ENCODE measurements at regions not wholly inside any gene's neighbourhood (a gene's known extent, or its start where the extent isn't known, plus 50 kb on each side); places are given as distances from the start of the nearest gene placed in this dataset.

- TF ChIP-seq POLR2A (IDR thresholded peaks at IDR 0.05), result no peak
- TF ChIP-seq, protein P1, sequence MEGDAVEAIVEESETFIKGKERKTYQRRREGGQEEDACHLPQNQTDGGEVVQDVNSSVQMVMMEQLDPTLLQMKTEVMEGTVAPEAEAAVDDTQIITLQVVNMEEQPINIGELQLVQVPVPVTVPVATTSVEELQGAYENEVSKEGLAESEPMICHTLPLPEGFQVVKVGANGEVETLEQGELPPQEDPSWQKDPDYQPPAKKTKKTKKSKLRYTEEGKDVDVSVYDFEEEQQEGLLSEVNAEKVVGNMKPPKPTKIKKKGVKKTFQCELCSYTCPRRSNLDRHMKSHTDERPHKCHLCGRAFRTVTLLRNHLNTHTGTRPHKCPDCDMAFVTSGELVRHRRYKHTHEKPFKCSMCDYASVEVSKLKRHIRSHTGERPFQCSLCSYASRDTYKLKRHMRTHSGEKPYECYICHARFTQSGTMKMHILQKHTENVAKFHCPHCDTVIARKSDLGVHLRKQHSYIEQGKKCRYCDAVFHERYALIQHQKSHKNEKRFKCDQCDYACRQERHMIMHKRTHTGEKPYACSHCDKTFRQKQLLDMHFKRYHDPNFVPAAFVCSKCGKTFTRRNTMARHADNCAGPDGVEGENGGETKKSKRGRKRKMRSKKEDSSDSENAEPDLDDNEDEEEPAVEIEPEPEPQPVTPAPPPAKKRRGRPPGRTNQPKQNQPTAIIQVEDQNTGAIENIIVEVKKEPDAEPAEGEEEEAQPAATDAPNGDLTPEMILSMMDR (IDR thresholded peaks at IDR 0.05), result no peak
- H3K36me3 ChIP-seq (replicated peaks in 1 of 2; ENCODE audit: insufficient read depth in 1 of 2, low read depth in 2 of 2), result no peaks in the 10 kb centered on the region
- intact Hi-C loops (cut with DNase I), result no loop called here
- no peaks in the 10 kb centered on the region for H3K9me3 ChIP-seq
- H3K4me1 ChIP-seq, result no peaks in the 10 kb centered on the region
- DNase-seq (no peak), ATAC-seq (no peak)
- H3K27ac ChIP-seq, result no peak overlapping the region
- no peak overlapping the region for H3K4me3 ChIP-seq
- no peaks in the 10 kb centered on the region for H3K27me3 ChIP-seq
These were observed 120.3 kb upstream of the ATP1A1 start for GRCh38 chr1:116252785-116253184.

GRCh38 chr1:116253566-116254382 lies 119.3 kb upstream of the ATP1A1 start:
- DNase-seq (no peak), ATAC-seq (no peak)
- H3K27me3 ChIP-seq, result no peaks in the 10 kb centered on the region
- no peak for TF ChIP-seq POLR2A (IDR thresholded peaks at IDR 0.05)
- intact Hi-C loops (cut with DNase I), result no loop called here
- no peaks in the 10 kb centered on the region for H3K36me3 ChIP-seq (replicated peaks in 1 of 2; ENCODE audit: insufficient read depth in 1 of 2, low read depth in 2 of 2)
- no peak overlapping the region for H3K4me3 ChIP-seq
- H3K9me3 ChIP-seq, result no peaks in the 10 kb centered on the region
- H3K4me1 ChIP-seq, result no peaks in the 10 kb centered on the region
- no peak overlapping the region for H3K27ac ChIP-seq
- 91 to 96% methylated on average over 5 of the region's 5 CpGs for WGBS, 2 donors

GRCh38 chr1:116254776-116255175 lies 118.3 kb upstream of the ATP1A1 start:
- H3K27ac ChIP-seq, result no peak overlapping the region
- DNase-seq (no peak), ATAC-seq (no peak)
- H3K27me3 ChIP-seq, result no peaks in the 10 kb centered on the region
- no peaks in the 10 kb centered on the region for H3K36me3 ChIP-seq (replicated peaks in 1 of 2; ENCODE audit: insufficient read depth in 1 of 2, low read depth in 2 of 2)
- no peaks in the 10 kb centered on the region for H3K9me3 ChIP-seq
- H3K4me1 ChIP-seq, result no peaks in the 10 kb centered on the region
- WGBS, 2 donors, result 55 to 60% methylated on average over 1 of the region's 1 CpG
- H3K4me3 ChIP-seq, result no peak overlapping the region
- TF ChIP-seq, protein P1 (IDR thresholded peaks at IDR 0.05), result no peak
- no peak for TF ChIP-seq POLR2A (IDR thresholded peaks at IDR 0.05)
- intact Hi-C loops (cut with DNase I), result no loop called here

GRCh38 chr1:116255486-116256285 lies 117.4 kb upstream of the ATP1A1 start:
- H3K36me3 ChIP-seq (replicated peaks in 1 of 2; ENCODE audit: insufficient read depth in 1 of 2, low read depth in 2 of 2), result no peaks in the 10 kb centered on the region
- no peaks in the 10 kb centered on the region for H3K4me1 ChIP-seq
- H3K27ac ChIP-seq, result no peak overlapping the region
- no peak for ATAC-seq
- H3K27me3 ChIP-seq, result no peaks in the 10 kb centered on the region
- no peak for DNase-seq
- 68 to 71% methylated on average over 6 of the region's 6 CpGs for WGBS, 2 donors
- no peak overlapping the region for H3K4me3 ChIP-seq
- no peaks in the 10 kb centered on the region for H3K9me3 ChIP-seq
- TF ChIP-seq, protein P1 (IDR thresholded peaks at IDR 0.05), result no peak
- no peak for TF ChIP-seq POLR2A (IDR thresholded peaks at IDR 0.05)
- intact Hi-C loops (cut with DNase I), result no loop called here

DNA sequence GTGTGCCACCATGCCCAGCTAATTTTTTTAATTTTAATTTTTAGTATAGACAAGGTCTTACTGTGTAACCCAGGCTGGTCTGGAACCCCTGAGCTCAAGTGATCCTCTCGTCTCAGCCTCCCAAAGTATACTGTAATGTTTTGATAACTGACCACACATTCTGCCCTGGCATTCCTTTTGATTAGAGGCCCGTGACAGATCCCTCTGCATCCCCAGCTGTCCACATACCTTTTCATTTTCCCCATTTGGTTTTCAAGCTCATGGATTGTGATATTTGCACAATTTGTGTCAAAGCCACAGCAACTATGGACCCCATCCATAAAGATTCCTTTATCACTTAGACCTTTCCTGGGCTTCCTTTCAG lies 116.8 kb upstream of the ATP1A1 start:
- H3K36me3 ChIP-seq (replicated peaks in 1 of 2; ENCODE audit: insufficient read depth in 1 of 2, low read depth in 2 of 2), result no peaks in the 10 kb centered on the region
- 92 to 94% methylated on average over 2 of the region's 2 CpGs for WGBS, 2 donors
- no peaks in the 10 kb centered on the region for H3K4me1 ChIP-seq
- no peaks in the 10 kb centered on the region for H3K9me3 ChIP-seq
- TF ChIP-seq POLR2A (IDR thresholded peaks at IDR 0.05), result no peak
- TF ChIP-seq, protein P1 (IDR thresholded peaks at IDR 0.05), result no peak
- intact Hi-C loops (cut with DNase I), result no loop called here
- no peak overlapping the region for H3K4me3 ChIP-seq
- ATAC-seq (no peak), DNase-seq (no peak)
- H3K27me3 ChIP-seq, result no peaks in the 10 kb centered on the region
- H3K27ac ChIP-seq, result no peak overlapping the region
